ENCODE measurements at regions not wholly inside any gene's neighbourhood (a gene's known extent, or its start where the extent isn't known, plus 50 kb on each side); places are given as distances from the start of the nearest gene placed in this dataset.

DNA sequence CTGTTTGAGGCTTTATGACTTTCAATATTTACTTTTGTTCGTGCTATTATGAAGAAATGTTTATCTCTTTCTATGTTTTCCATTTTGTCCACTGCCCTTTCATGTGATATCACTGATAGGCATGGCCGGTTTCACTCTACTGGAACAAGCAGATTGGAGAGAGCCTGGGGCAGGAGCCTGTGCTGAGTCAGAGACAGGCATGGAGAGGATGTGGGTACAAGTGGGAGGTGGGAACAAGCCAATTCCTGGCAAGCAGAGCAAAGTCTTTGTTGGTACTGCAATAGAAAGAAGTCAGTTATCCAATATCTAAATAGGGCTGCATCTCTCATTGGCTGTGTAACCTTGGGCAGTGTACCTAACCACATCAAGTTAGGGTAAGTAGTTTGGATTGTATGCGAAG is 545.6 kb upstream of the MAP3K7 start:
- TF ChIP-seq, protein P1, sequence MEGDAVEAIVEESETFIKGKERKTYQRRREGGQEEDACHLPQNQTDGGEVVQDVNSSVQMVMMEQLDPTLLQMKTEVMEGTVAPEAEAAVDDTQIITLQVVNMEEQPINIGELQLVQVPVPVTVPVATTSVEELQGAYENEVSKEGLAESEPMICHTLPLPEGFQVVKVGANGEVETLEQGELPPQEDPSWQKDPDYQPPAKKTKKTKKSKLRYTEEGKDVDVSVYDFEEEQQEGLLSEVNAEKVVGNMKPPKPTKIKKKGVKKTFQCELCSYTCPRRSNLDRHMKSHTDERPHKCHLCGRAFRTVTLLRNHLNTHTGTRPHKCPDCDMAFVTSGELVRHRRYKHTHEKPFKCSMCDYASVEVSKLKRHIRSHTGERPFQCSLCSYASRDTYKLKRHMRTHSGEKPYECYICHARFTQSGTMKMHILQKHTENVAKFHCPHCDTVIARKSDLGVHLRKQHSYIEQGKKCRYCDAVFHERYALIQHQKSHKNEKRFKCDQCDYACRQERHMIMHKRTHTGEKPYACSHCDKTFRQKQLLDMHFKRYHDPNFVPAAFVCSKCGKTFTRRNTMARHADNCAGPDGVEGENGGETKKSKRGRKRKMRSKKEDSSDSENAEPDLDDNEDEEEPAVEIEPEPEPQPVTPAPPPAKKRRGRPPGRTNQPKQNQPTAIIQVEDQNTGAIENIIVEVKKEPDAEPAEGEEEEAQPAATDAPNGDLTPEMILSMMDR (IDR thresholded peaks at IDR 0.05), result no peak
- no peak for TF ChIP-seq POLR2AphosphoS5 (IDR thresholded peaks at IDR 0.05)

Data from breast epithelium (tissue), 3 donors.